HCT116 (cell line): ENCODE measurements at regions not wholly inside any gene's neighbourhood (a gene's known extent, or its start where the extent isn't known, plus 50 kb on each side); places are given as distances from the start of the nearest gene placed in this dataset.
"Not testable (repeated sequence)": the region's sequence is repeated elsewhere in the genome, so short reads cannot be mapped to it uniquely, and the experiment has no call there.

Experiments
- ATAC-seq: fragments of 200-7000 bp; cut with Tn5 transposase; 2 replicates; pipeline ENCODE4 v1.9.1; 2020; ENCODE audit warnings: mild to moderate bottlenecking, moderate library complexity
- BruUV-seq: library from RNA; stranded (reverse); fragments of 400-500 nt; replicated peaks from 2 replicates; lab custom pipeline; 2021; lab: Mats Ljungman, UMichigan
- CTCF ChIA-PET: fragments of 300-600 bp; sonication (Branson Sonifier 250); formaldehyde crosslinking; loops from one replicate; lab custom pipeline; 2021; ENCODE audit warnings: antibody characterized with exemption; lab: Charles Lee
- POLR2A ChIA-PET: fragments of 300-600, 350-600 bp; sonication (Branson Sonifier 250); formaldehyde crosslinking; loops from one replicate; lab custom pipeline; 2021; ENCODE audit warnings: antibody characterized with exemption; lab: Charles Lee
- RAD21 ChIA-PET, 2 experiments: fragments of 300-600 bp; sonication (Branson Sonifier 250); formaldehyde crosslinking; loops; one replicate each; lab custom pipeline; 2023; ENCODE audit warnings: low total read pairs in 2 of 2; ENCODE audit not compliant: uncharacterized antibody in 2 of 2, unreplicated experiment in 2 of 2, low non-redundant PET in 1 of 2; lab: Charles Lee
- DNase-seq: peaks from one replicate; pipeline ENCODE4 v3.0.0-alpha.2; 2010; ENCODE audit warnings: low read depth, low spot score
- H2AFZ ChIP-seq: fragments of 200-600 bp; shearing (Covaris generic), sonication (generic); 2 replicates; pipeline ENCODE4 v1.6.1; 2017; ENCODE audit warnings: low read depth, mixed run types, mixed read lengths, antibody characterized with exemption, low read length; ENCODE audit not compliant: poor library complexity, severe bottlenecking
- H3K27ac ChIP-seq: 2 replicates; pipeline ENCODE4 v1.5.1; 2012; ENCODE audit warnings: low read depth, low read length
- H3K27me3 ChIP-seq: fragments of 200-600 bp; sonication (generic); 2 replicates; pipeline ENCODE4 v1.6.1; 2016; ENCODE audit warnings: mixed run types, low read length, mixed read lengths; ENCODE audit not compliant: insufficient read depth
- H3K36me3 ChIP-seq, 2 experiments: fragments of 200-500 bp in 1 of 2; fragments of 200-600 bp in 1 of 2; sonication (Bioruptor generic) in 1 of 2; sonication (generic) in 1 of 2; 2 replicates each; pipeline versions ENCODE4 v1.5.1 to v1.6.1; 2014 to 2016; ENCODE audit warnings: low read length in 2 of 2, inconsistent platforms in 1 of 2, mixed read lengths in 1 of 2, mixed run types in 1 of 2; ENCODE audit not compliant: insufficient read depth in 2 of 2, control insufficient read depth in 1 of 2
- H3K4me1 ChIP-seq, 2 experiments: fragments of 200-600 bp in 1 of 2; sonication (generic) in 1 of 2; 2 replicates each; pipeline versions ENCODE4 v1.5.1 to v1.6.1; 2012 to 2017; ENCODE audit warnings: low read length in 2 of 2, inconsistent platforms in 1 of 2, mild to moderate bottlenecking in 1 of 2, mixed read lengths in 1 of 2, mixed run types in 1 of 2, moderate library complexity in 1 of 2; ENCODE audit not compliant: insufficient read depth in 2 of 2, control insufficient read depth in 1 of 2
- H3K4me2 ChIP-seq: fragments of 200-600 bp; sonication (generic); 2 replicates; pipeline ENCODE4 v1.6.1; 2017; ENCODE audit warnings: mixed run types, low read length, mixed read lengths
- H3K4me3 ChIP-seq, 2 experiments: fragments of 200-600 bp in 1 of 2; sonication (generic) in 1 of 2; replicated peaks in 1 of 2; 2 replicates each; pipeline ENCODE4 v1.5.1; 2011 to 2016; ENCODE audit warnings: low read length in 2 of 2, control low read depth in 1 of 2, low read depth in 1 of 2, mild to moderate bottlenecking in 1 of 2, mixed read lengths in 1 of 2, mixed run types in 1 of 2
- H3K79me2 ChIP-seq: fragments of 200-600 bp; sonication (generic); 2 replicates; pipeline ENCODE4 v1.6.1; 2017; ENCODE audit warnings: mild to moderate bottlenecking, mixed run types, low read length, moderate library complexity, mixed read lengths; ENCODE audit not compliant: insufficient read depth
- H3K9ac ChIP-seq: fragments of 200-600 bp; sonication (generic); 2 replicates; pipeline ENCODE4 v1.6.1; 2016; ENCODE audit warnings: low read length, mixed read lengths
- H3K9me2 ChIP-seq: fragments of 200-600 bp; sonication (generic), shearing (Covaris generic); 2 replicates; pipeline ENCODE4 v1.6.1; 2017; ENCODE audit warnings: mixed run types, mild to moderate bottlenecking, moderate library complexity; ENCODE audit not compliant: insufficient read depth
- H3K9me3 ChIP-seq, 2 experiments: fragments of 200-500 bp in 1 of 2; fragments of 200-600 bp in 1 of 2; sonication (Bioruptor generic) in 1 of 2; sonication (generic) in 1 of 2; 2 replicates each; pipeline ENCODE4 v1.6.1; 2014 to 2017; ENCODE audit warnings: low read length in 2 of 2, mixed read lengths in 2 of 2, inconsistent platforms in 1 of 2, low read depth in 1 of 2, mild to moderate bottlenecking in 1 of 2, mixed run types in 1 of 2, moderate library complexity in 1 of 2; ENCODE audit not compliant: control insufficient read depth in 1 of 2, insufficient read depth in 1 of 2
- H4K20me1 ChIP-seq: fragments of 200-600 bp; sonication (generic), shearing (Covaris generic); 2 replicates; pipeline ENCODE4 v1.6.1; 2017; ENCODE audit warnings: mixed run types, mild to moderate bottlenecking, moderate library complexity; ENCODE audit not compliant: insufficient read depth
- CBX3 ChIP-seq: IDR thresholded peaks from 2 replicates; pipeline ENCODE4 v1.6.1; 2012; ENCODE audit warnings: low read depth
- CEBPB ChIP-seq: IDR thresholded peaks from 2 replicates; pipeline ENCODE4 v1.6.1; 2012; ENCODE audit warnings: low read depth
- EGR1 ChIP-seq: IDR thresholded peaks from 2 replicates; pipeline ENCODE4 v1.6.1; 2012; ENCODE audit warnings: low read depth
- ELF1 ChIP-seq: IDR thresholded peaks from 2 replicates; pipeline ENCODE4 v1.6.1; 2012; ENCODE audit warnings: low read depth, borderline replicate concordance
- EZH2 ChIP-seq: fragments of 200-600 bp; sonication (generic); IDR thresholded peaks from 2 replicates; pipeline ENCODE4 v1.6.1; 2017; ENCODE audit warnings: antibody characterized with exemption, mixed run types
- FOSL1 ChIP-seq: IDR thresholded peaks from 2 replicates; pipeline ENCODE4 v1.6.1; 2012; ENCODE audit warnings: low read depth
- MAX ChIP-seq: IDR thresholded peaks from 2 replicates; pipeline ENCODE4 v1.6.1; 2012
- RAD21 ChIP-seq: IDR thresholded peaks from 2 replicates; pipeline ENCODE4 v1.6.1; 2012; ENCODE audit warnings: low read depth, mild to moderate bottlenecking
- SIN3A ChIP-seq: IDR thresholded peaks from 2 replicates; pipeline ENCODE4 v1.6.1; 2012; ENCODE audit warnings: low read depth
- YY1 ChIP-seq: IDR thresholded peaks from 2 replicates; pipeline ENCODE4 v1.6.1; 2011; ENCODE audit warnings: low read length, low read depth, moderate library complexity, mild to moderate bottlenecking; ENCODE audit not compliant: insufficient replicate concordance; ENCODE audit errors: extremely low read depth
- ZBTB33 ChIP-seq: IDR thresholded peaks from 2 replicates; pipeline ENCODE4 v1.6.1; 2011; ENCODE audit warnings: mild to moderate bottlenecking, low read length, moderate library complexity; ENCODE audit not compliant: insufficient replicate concordance; ENCODE audit errors: extremely low read depth
- ZFX ChIP-seq: fragments of 450-650 bp; IDR thresholded peaks from 2 replicates; pipeline ENCODE4 v1.6.1; 2017
- ZNF274 ChIP-seq: fragments of 200-500 bp; sonication (Bioruptor generic); IDR thresholded peaks from 2 replicates; pipeline ENCODE4 v1.6.1; 2014; ENCODE audit warnings: mild to moderate bottlenecking, low read depth, low read length, inconsistent platforms
- intact Hi-C: fragments of 100-400 bp; cut with micrococcal nuclease; formaldehyde crosslinking; loops from 2 replicates; pipeline ENCODE4 v1.10.0; 2022

GRCh38 chr2:125006676-125007075 is 981.6 kb downstream of the CNTNAP5 start:
- Histone ChIP-seq H3K79me2 (no peaks in the 10 kb centered on the region), H3K4me1 (no peaks in the 10 kb centered on the region), H3K9me2 (no peaks in the 10 kb centered on the region), H2AFZ (no peak overlapping the region), H3K36me3 (no peaks in the 10 kb centered on the region), H3K9ac (no peak overlapping the region), H3K27ac (no peak overlapping the region), H3K4me3 (no peak overlapping the region), H3K9me3 (peaks cover 9 to 27% of the 10 kb centered on the region in 2 experiments; a peak in 3 of 4 replicates), H4K20me1 (no peaks in the 10 kb centered on the region), H3K27me3 (no peaks in the 10 kb centered on the region), H3K4me2 (no peak overlapping the region)
- intact Hi-C loops = no loop called here
- POLR2A ChIA-PET = no interaction called here
- CTCF ChIA-PET = no interaction called here
- ATAC-seq = no peak
- RAD21 ChIA-PET = no interaction called here
- no peak for TF ChIP-seq ZFX
- TF ChIP-seq MAX = no peak
- TF ChIP-seq YY1 = no peak
- TF ChIP-seq FOSL1 = no peak
- no peak for TF ChIP-seq ZBTB33
- no peak for TF ChIP-seq EGR1
- no peak for TF ChIP-seq ZNF274
- TF ChIP-seq EZH2 = no peak
- TF ChIP-seq CEBPB = no peak
- TF ChIP-seq CBX3 = no peak
- no peak for TF ChIP-seq ELF1
- TF ChIP-seq SIN3A = no peak
- TF ChIP-seq RAD21 = no peak
- no peak for DNase-seq
- no TSS peak for BruUV-seq

GRCh38 chr2:125028721-125029120 is 1003.6 kb downstream of the CNTNAP5 start:
- DNase-seq, intact Hi-C loops, H3K79me2 ChIP-seq, RAD21 ChIA-PET, H4K20me1 ChIP-seq, H3K4me3 ChIP-seq, H3K4me2 ChIP-seq, H3K4me1 ChIP-seq, H3K36me3 ChIP-seq, ATAC-seq, BruUV-seq, H3K9me2 ChIP-seq, H3K9ac ChIP-seq, H3K27me3 ChIP-seq, CTCF ChIA-PET, POLR2A ChIA-PET, H2AFZ ChIP-seq, H3K27ac ChIP-seq: not testable (repeated sequence)
- H3K9me3 ChIP-seq = peaks cover 0 to 13% of the 10 kb centered on the region in 2 experiments; a peak in 2 of 4 replicates
